ENCODE measurements at regions not wholly inside any gene's neighbourhood (a gene's known extent, or its start where the extent isn't known, plus 50 kb on each side); places are given as distances from the start of the nearest gene placed in this dataset.
"Not testable (repeated sequence)": the region's sequence is repeated elsewhere in the genome, so short reads cannot be mapped to it uniquely, and the experiment has no call there.

GRCh38 chr15:38073178-38073946 lies 138.9 kb downstream of the TMCO5A start:
- DNase-seq = no peak

GRCh38 chr15:38074029-38074428 lies 139.6 kb downstream of the TMCO5A start:
- no peak for DNase-seq

- DNase-seq = no peak
These were observed 141.0 kb downstream of the TMCO5A start for GRCh38 chr15:38075466-38075865.

GRCh38 chr15:38076786-38077185 lies 142.3 kb downstream of the TMCO5A start:
- DNase-seq = no peak

- DNase-seq = no peak
These were observed 144.8 kb downstream of the TMCO5A start for GRCh38 chr15:38079236-38079635.

- DNase-seq = no peak
These were observed 146.3 kb downstream of the TMCO5A start for GRCh38 chr15:38080651-38081275.

GRCh38 chr15:38084289-38084688 lies 149.8 kb downstream of the TMCO5A start:
- DNase-seq = no peak

GRCh38 chr15:38085114-38085513 lies 150.7 kb downstream of the TMCO5A start:
- no peak for DNase-seq

GRCh38 chr15:38085931-38086568 lies 151.6 kb downstream of the TMCO5A start:
- DNase-seq = no peak

GRCh38 chr15:38086611-38087010 lies 152.2 kb downstream of the TMCO5A start:
- no peak for DNase-seq

GRCh38 chr15:38088971-38089370 lies 154.5 kb downstream of the TMCO5A start:
- DNase-seq = no peak

GRCh38 chr15:38090223-38090622 lies 155.8 kb downstream of the TMCO5A start:
- DNase-seq = no peak

GRCh38 chr15:38090678-38091077 lies 156.2 kb downstream of the TMCO5A start:
- no peak for DNase-seq

- DNase-seq = no peak
These were observed 156.7 kb downstream of the TMCO5A start for GRCh38 chr15:38091078-38091645.

GRCh38 chr15:38093931-38094330 lies 158.7 kb upstream of the SPRED1 start:
- DNase-seq = no peak

- no peak for DNase-seq
These were observed 149.7 kb upstream of the SPRED1 start for GRCh38 chr15:38102972-38103371.

GRCh38 chr15:38103564-38103963 lies 149.1 kb upstream of the SPRED1 start:
- no peak for DNase-seq

GRCh38 chr15:38111070-38111469 lies 141.6 kb upstream of the SPRED1 start:
- no peak for DNase-seq

GRCh38 chr15:38112406-38112805 lies 140.2 kb upstream of the SPRED1 start:
- no peak for DNase-seq

- DNase-seq = no peak
These were observed 137.5 kb upstream of the SPRED1 start for GRCh38 chr15:38115121-38115520.

- DNase-seq = no peak
These were observed 134.9 kb upstream of the SPRED1 start for GRCh38 chr15:38117781-38118180.

- DNase-seq = not testable (repeated sequence)
These were observed 132.8 kb upstream of the SPRED1 start for GRCh38 chr15:38119865-38120264.

- DNase-seq = no peak
These were observed 125.3 kb upstream of the SPRED1 start for GRCh38 chr15:38127306-38127771.

- DNase-seq = no peak
These were observed 124.3 kb upstream of the SPRED1 start for GRCh38 chr15:38128341-38128781.
